RWPE1 (cell line): ENCODE measurements at regions not wholly inside any gene's neighbourhood (a gene's known extent, or its start where the extent isn't known, plus 50 kb on each side); places are given as distances from the start of the nearest gene placed in this dataset.

Experiments used
- CTCF ChIA-PET: fragments of 350-600 bp; sonication (Branson Sonifier 250); formaldehyde crosslinking; extraction: SDS; loops from one replicate; lab custom pipeline; 2021; lab: Yijun Ruan, JAX
- POLR2A ChIA-PET: fragments of 400-600 bp; formaldehyde crosslinking; extraction: SDS; loops from one replicate; lab custom pipeline; 2020; ENCODE audit warnings: antibody characterized with exemption; ENCODE audit not compliant: low non-redundant PET; lab: Yijun Ruan, JAX
- DNase-seq: peaks from one replicate; pipeline ENCODE4 v3.0.0; 2012; ENCODE audit warnings: low spot score
- H3K27ac ChIP-seq: fragments of 450-650 bp; 2 replicates; pipeline ENCODE4 v1.5.1; 2017
- TF ChIP-seq, protein P1 (sequence below): fragments of 450-650 bp; conservative IDR thresholded peaks from 2 replicates; pipeline ENCODE4 v1.5.1; 2017; ENCODE audit warnings: low read depth, mild to moderate bottlenecking

DNA sequence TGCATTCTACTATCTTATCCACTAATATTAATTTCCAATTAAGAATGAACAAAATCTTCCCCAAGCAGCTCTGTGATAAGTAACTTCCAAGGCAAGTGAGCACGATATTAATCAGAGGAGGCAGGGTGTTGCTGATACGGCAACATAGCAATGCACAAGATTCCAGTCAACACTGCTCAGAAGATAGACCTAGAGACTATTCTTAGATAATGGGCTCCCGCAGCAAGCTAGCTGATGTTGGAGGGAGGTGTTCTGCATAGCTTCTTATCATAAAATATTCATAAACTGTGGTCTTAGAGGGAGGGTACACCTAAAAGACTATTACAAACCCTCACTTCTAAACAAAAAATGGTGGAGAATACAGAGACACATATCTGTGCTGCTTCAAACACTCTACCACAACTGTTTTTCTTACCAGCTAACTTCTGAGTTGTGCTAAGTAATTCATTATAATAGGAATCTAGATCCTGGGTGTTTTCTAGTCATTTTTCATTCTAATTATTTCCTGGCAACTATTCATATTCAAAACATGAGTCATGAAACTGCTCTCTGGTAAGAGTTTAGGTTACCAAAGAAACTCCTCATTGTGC lies 382.0 kb upstream of the SOX14 start:
- ChIA-PET POLR2A (no interaction called here), CTCF (no interaction called here)
- no peak overlapping the region for H3K27ac ChIP-seq
- no peak for DNase-seq
- TF ChIP-seq, protein P1, sequence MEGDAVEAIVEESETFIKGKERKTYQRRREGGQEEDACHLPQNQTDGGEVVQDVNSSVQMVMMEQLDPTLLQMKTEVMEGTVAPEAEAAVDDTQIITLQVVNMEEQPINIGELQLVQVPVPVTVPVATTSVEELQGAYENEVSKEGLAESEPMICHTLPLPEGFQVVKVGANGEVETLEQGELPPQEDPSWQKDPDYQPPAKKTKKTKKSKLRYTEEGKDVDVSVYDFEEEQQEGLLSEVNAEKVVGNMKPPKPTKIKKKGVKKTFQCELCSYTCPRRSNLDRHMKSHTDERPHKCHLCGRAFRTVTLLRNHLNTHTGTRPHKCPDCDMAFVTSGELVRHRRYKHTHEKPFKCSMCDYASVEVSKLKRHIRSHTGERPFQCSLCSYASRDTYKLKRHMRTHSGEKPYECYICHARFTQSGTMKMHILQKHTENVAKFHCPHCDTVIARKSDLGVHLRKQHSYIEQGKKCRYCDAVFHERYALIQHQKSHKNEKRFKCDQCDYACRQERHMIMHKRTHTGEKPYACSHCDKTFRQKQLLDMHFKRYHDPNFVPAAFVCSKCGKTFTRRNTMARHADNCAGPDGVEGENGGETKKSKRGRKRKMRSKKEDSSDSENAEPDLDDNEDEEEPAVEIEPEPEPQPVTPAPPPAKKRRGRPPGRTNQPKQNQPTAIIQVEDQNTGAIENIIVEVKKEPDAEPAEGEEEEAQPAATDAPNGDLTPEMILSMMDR: no peak

DNA sequence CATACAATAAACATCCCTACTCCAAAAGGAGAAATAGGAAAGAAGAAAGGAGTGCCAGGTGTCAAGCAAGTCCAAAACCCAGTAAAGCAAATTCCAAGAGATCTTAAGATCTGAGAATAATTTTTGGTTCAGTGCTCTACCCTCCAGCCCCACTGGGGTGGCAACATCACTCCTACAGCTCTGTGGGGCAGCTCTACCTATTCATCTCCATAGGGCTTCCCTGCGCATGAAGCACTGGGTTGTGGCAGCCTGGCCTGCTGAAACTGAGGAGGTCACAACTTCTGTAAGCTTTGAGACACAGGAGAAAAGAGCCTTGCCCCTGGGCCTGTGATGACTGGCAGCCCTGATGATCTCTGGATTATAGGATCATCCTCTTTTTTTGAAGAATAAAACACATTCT lies 378.2 kb upstream of the SOX14 start:
- ChIA-PET POLR2A (no interaction called here), CTCF (interaction anchor here (0.6 kb wide), 1 partner anchor 58 kb away, joined by 3 read pairs; no protein-coding TSS in a partner anchor)
- no peak overlapping the region for H3K27ac ChIP-seq
- TF ChIP-seq, protein P1: no peak
- no peak for DNase-seq

- ChIA-PET CTCF (no interaction called here), POLR2A (no interaction called here)
- TF ChIP-seq, protein P1: no peak
- no peak for DNase-seq
- no peak overlapping the region for H3K27ac ChIP-seq
Observed at GRCh38 chr3:137409584-137409983, 354.5 kb upstream of the SOX14 start.

GRCh38 chr3:137410028-137410427 lies 354.1 kb upstream of the SOX14 start:
- CTCF ChIA-PET: no interaction called here

GRCh38 chr3:137420198-137420995 lies 343.7 kb upstream of the SOX14 start:
- ChIA-PET CTCF (no interaction called here), POLR2A (no interaction called here)
- no peak for DNase-seq
- TF ChIP-seq, protein P1: no peak
- no peak overlapping the region for H3K27ac ChIP-seq

More at GRCh38 chr3:137410028-137410427, 354.1 kb upstream of the SOX14 start:
- TF ChIP-seq, protein P1: no peak
- POLR2A ChIA-PET: no interaction called here
- DNase-seq: no peak
- no peak overlapping the region for H3K27ac ChIP-seq

DNA sequence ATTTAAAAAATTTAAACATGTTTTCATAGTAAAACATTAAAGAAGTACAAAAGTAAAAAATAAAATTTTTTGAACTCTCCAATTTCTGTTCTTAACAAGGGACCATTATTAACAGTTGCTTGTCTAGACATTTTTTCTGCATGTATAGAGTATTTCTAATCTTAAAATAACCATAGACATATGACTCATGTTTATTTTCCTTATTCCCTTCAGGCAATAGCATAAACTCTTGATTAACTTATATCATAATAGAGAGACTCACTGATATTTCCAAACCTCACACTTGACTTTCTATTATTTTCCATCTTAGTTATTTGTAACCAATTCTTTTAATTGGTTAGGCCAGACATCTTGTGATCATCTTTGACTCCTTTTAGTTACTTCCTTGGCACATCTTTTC lies 325.6 kb upstream of the SOX14 start:
- H3K27ac ChIP-seq: no peak overlapping the region
- no peak for DNase-seq
- TF ChIP-seq, protein P1: no peak
- POLR2A ChIA-PET: no interaction called here
- CTCF ChIA-PET: no interaction called here
